B cell (primary cell): ENCODE measurements at regions not wholly inside any gene's neighbourhood (a gene's known extent, or its start where the extent isn't known, plus 50 kb on each side); places are given as distances from the start of the nearest gene placed in this dataset.

Experiments used
- ATAC-seq: fragments of 200-7000 bp; cut with Tn5 transposase; one replicate; pipeline ENCODE4 v1.10.0; 2021; ENCODE audit warnings: low read depth, mild to moderate bottlenecking, moderate number of reproducible peaks, moderate library complexity
- CTCF ChIA-PET: fragments of 350-600 bp; sonication (Branson Sonifier 250); formaldehyde crosslinking; loops from one replicate; lab custom pipeline; 2021; ENCODE audit warnings: antibody characterized with exemption, inconsistent platforms; lab: Charles Lee
- POLR2A ChIA-PET: fragments of 350-600 bp; sonication (Branson Sonifier 250); formaldehyde crosslinking; loops from one replicate; lab custom pipeline; 2021; ENCODE audit warnings: antibody characterized with exemption; lab: Charles Lee
- DNase-seq: peaks from one replicate; pipeline ENCODE4 v3.0.0; 2013
- H2AFZ ChIP-seq: 2 replicates; pipeline ENCODE4 v1.6.1; 2012; ENCODE audit warnings: mild to moderate bottlenecking, low read depth, low read length; ENCODE audit not compliant: insufficient read depth, poor library complexity, severe bottlenecking
- H3K27ac ChIP-seq, 2 donors: 1 replicate in 1 of 2; 2 replicates in 1 of 2; pipeline ENCODE4 v1.5.1; 2012 to 2013; ENCODE audit warnings: low read length in 2 of 2, mild to moderate bottlenecking in 2 of 2, moderate library complexity in 1 of 2
- H3K27me3 ChIP-seq, 4 experiments: fragments of 200-600 bp in 1 of 4; sonication (generic) in 1 of 4; replicated peaks in 1 of 4; 1 replicate in 2 of 4; 2 replicates in 2 of 4; pipeline versions ENCODE4 v1.6.1 to v1.7.0; 2013 to 2016; ENCODE audit warnings: low read length in 3 of 4, mild to moderate bottlenecking in 2 of 4, mixed read lengths in 1 of 4, moderate library complexity in 1 of 4; ENCODE audit not compliant: insufficient read depth in 4 of 4, control insufficient read depth in 3 of 4; ENCODE audit errors: control extremely low read depth in 1 of 4
- H3K36me3 ChIP-seq, 2 experiments: replicated peaks in 1 of 2; 1 replicate in 1 of 2; 2 replicates in 1 of 2; pipeline versions ENCODE4 v1.6.1 to v1.7.1; 2013; ENCODE audit warnings: low read length in 1 of 2; ENCODE audit not compliant: insufficient read depth in 2 of 2, control insufficient read depth in 1 of 2; ENCODE audit errors: control extremely low read depth in 1 of 2, extremely low read depth in 1 of 2
- H3K4me1 ChIP-seq, 2 donors: fragments of 200-600 bp in 1 of 2; sonication (generic) in 1 of 2; 1 replicate in 1 of 2; 2 replicates in 1 of 2; pipeline versions ENCODE4 v1.5.1 to v1.6.1; 2013 to 2017; ENCODE audit warnings: low read length in 2 of 2; ENCODE audit not compliant: control insufficient read depth in 2 of 2, insufficient read depth in 2 of 2
- H3K4me2 ChIP-seq: replicated peaks from 2 replicates; pipeline ENCODE3; 2012; ENCODE audit warnings: mild to moderate bottlenecking, low read depth, low read length; ENCODE audit not compliant: poor library complexity, severe bottlenecking
- H3K4me3 ChIP-seq, 5 experiments: fragments of 200-600 bp in 1 of 5; sonication (generic) in 1 of 5; 1 replicate in 3 of 5; 2 replicates in 2 of 5; pipeline versions ENCODE4 v1.5.1 to v1.7.0; 2011 to 2016; ENCODE audit warnings: low read length in 4 of 5, mild to moderate bottlenecking in 4 of 5, low read depth in 2 of 5, control low read depth in 1 of 5, moderate library complexity in 1 of 5; ENCODE audit not compliant: insufficient read depth in 1 of 5; ENCODE audit errors: control extremely low read depth in 1 of 5, extremely low read depth in 1 of 5
- H3K79me2 ChIP-seq: fragments of 200-600 bp; sonication (generic); one replicate; pipeline ENCODE4 v1.6.0; 2016; ENCODE audit warnings: low read length; ENCODE audit not compliant: control insufficient read depth, insufficient read depth
- H3K9ac ChIP-seq: fragments of 200-600 bp; sonication (generic); 2 replicates; pipeline ENCODE4 v1.6.1; 2017; ENCODE audit warnings: mild to moderate bottlenecking, low read length, moderate library complexity
- H3K9me3 ChIP-seq, 3 donors: one replicate each; pipeline versions ENCODE4 v1.6.1 to v1.7.1; 2013; ENCODE audit warnings: low read length in 2 of 3; ENCODE audit not compliant: control insufficient read depth in 2 of 3, insufficient read depth in 1 of 3; ENCODE audit errors: control extremely low read depth in 1 of 3
- H4K20me1 ChIP-seq: 2 replicates; pipeline ENCODE4 v1.6.0; 2012; ENCODE audit warnings: mild to moderate bottlenecking, low read length; ENCODE audit not compliant: insufficient read depth, control insufficient read depth, poor library complexity, severe bottlenecking
- H3K27ac Mint-ChIP-seq: one replicate; pipeline ENCODE4 v1.8.0; 2021; ENCODE audit warnings: mixed read lengths
- H3K27me3 Mint-ChIP-seq: one replicate; pipeline ENCODE4 v1.8.0; 2021; ENCODE audit warnings: mixed read lengths
- H3K4me1 Mint-ChIP-seq: one replicate; pipeline ENCODE4 v1.8.0; 2021; ENCODE audit warnings: mixed read lengths
- H3K4me3 Mint-ChIP-seq: one replicate; pipeline ENCODE4 v1.8.0; 2021; ENCODE audit warnings: mixed read lengths
- H3K9me3 Mint-ChIP-seq: one replicate; pipeline ENCODE4 v1.8.0; 2022; ENCODE audit warnings: mixed read lengths; ENCODE audit not compliant: insufficient read depth
- EZH2 ChIP-seq: IDR thresholded peaks from 2 replicates; pipeline ENCODE4 v1.6.1; 2012; ENCODE audit warnings: borderline replicate concordance, low read depth, mild to moderate bottlenecking, moderate library complexity, low read length; ENCODE audit not compliant: insufficient read depth, poor library complexity, severe bottlenecking
- WGBS: methylation state at CpG from one replicate; pipeline ENCODE4 v1.1.5; 2013; ENCODE audit warnings: missing lambda C conversion rate; ENCODE audit not compliant: insufficient coverage; 5-methylcytosine and 5-hydroxymethylcytosine counted together
- intact Hi-C: fragments of 100-400 bp; cut with micrococcal nuclease; formaldehyde crosslinking; loops from one replicate; pipeline ENCODE4 v1.10.0; 2022
- TF ChIP-seq, protein P1 (sequence below): fragments of 200-600 bp; IDR thresholded peaks from one replicate; pipeline ENCODE4 v1.8.0; 2022; ENCODE audit warnings: antibody characterized with exemption, mild to moderate bottlenecking

DNA sequence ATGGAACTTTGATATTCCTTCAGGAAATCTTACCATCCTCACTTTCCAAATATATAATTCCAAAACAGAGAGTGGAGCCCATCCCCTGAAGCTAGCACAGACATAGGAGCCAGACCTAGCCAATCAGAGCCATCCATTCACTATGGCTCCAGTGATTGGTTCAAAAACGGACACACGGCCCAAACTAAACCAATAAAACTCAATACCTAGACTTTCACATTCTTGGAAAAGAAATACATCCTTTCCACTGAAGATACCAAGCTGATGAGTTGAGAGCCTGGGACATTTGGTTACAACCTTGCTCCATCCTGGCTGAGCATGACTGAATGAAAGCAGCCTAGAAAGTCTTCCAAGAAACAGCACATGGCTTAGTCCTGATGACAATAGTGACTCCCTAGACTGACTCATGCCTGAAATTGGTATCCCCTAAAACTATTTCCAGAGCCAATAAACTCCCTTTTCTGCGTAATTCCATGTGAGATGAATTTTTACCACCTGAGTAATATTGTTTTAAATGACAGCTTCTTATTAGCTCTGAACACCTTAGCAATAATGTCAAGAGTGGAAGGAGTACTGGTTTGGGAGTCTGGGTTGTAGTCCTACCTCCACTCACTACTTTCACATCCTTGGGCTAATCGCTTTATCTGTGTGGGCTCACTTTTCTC, 189.6 kb upstream of the LNX1 start:
- CTCF ChIA-PET: no interaction called here
- ATAC-seq (no peak), DNase-seq (no peak)
- Histone ChIP-seq H3K9me3 (peaks cover 0 to 3% (median 0%) of the 10 kb centered on the region in 3 donors), H3K4me3 (no peak overlapping the region), H3K27ac (no peak overlapping the region), H4K20me1 (no peaks in the 10 kb centered on the region), H3K4me1 (no peaks in the 10 kb centered on the region), H3K9ac (no peak overlapping the region), H3K79me2 (no peaks in the 10 kb centered on the region), H3K36me3 (no peaks in the 10 kb centered on the region), H3K27me3 (peaks cover 0 to 8% (median 0%) of the 10 kb centered on the region in 4 experiments), H3K4me2 (no peak overlapping the region), H2AFZ (no peak overlapping the region)
- POLR2A ChIA-PET: no interaction called here
- Mint-ChIP-seq H3K9me3 (no peaks in the 10 kb centered on the region), H3K4me1 (no peaks in the 10 kb centered on the region), H3K4me3 (no peak overlapping the region), H3K27ac (no peak overlapping the region), H3K27me3 (peaks cover 33% of the 10 kb centered on the region)
- WGBS: 100% methylated on average over 2 of the region's 4 CpGs
- TF ChIP-seq, protein P1, sequence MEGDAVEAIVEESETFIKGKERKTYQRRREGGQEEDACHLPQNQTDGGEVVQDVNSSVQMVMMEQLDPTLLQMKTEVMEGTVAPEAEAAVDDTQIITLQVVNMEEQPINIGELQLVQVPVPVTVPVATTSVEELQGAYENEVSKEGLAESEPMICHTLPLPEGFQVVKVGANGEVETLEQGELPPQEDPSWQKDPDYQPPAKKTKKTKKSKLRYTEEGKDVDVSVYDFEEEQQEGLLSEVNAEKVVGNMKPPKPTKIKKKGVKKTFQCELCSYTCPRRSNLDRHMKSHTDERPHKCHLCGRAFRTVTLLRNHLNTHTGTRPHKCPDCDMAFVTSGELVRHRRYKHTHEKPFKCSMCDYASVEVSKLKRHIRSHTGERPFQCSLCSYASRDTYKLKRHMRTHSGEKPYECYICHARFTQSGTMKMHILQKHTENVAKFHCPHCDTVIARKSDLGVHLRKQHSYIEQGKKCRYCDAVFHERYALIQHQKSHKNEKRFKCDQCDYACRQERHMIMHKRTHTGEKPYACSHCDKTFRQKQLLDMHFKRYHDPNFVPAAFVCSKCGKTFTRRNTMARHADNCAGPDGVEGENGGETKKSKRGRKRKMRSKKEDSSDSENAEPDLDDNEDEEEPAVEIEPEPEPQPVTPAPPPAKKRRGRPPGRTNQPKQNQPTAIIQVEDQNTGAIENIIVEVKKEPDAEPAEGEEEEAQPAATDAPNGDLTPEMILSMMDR: no peak
- TF ChIP-seq EZH2: no peak
- intact Hi-C loops: no loop called here

DNA sequence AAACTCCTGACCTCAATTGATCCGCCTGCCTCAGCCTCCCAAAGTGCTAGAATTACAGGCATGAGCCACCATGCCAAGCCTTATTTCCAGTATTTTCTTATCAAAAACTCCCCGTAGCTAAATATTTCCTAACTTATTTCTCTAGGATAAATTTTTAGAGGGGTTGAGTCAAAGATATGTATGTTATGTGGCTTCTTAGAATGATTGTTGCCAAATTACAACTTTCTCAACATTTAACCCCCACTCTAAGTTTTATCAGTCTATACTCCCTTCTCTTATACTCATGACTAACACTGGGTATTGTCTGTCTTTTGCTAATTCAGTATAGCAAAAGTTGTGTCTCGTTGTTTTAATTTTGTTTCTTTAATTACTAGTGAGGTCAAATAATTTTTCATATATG, 187.7 kb upstream of the LNX1 start:
- Mint-ChIP-seq H3K4me1 (no peaks in the 10 kb centered on the region), H3K27me3 (peaks cover 30% of the 10 kb centered on the region), H3K9me3 (no peaks in the 10 kb centered on the region), H3K4me3 (no peak overlapping the region), H3K27ac (no peak overlapping the region)
- DNase-seq: no peak
- no peak overlapping the region for H3K9ac ChIP-seq
- no peak overlapping the region for H3K4me3 ChIP-seq
- peaks cover 0 to 3% (median 0%) of the 10 kb centered on the region in 3 donors for H3K9me3 ChIP-seq
- ATAC-seq: no peak
- no peaks in the 10 kb centered on the region for H3K36me3 ChIP-seq
- ChIA-PET POLR2A (no interaction called here), CTCF (no interaction called here)
- H3K79me2 ChIP-seq: no peaks in the 10 kb centered on the region
- no peak overlapping the region for H3K4me2 ChIP-seq
- H3K27me3 ChIP-seq: peaks cover 0 to 8% (median 0%) of the 10 kb centered on the region in 4 experiments
- no CpG with 5 or more reads among the region's 3 CpGs for WGBS
- no peak overlapping the region for H3K27ac ChIP-seq
- no peaks in the 10 kb centered on the region for H3K4me1 ChIP-seq
- TF ChIP-seq, protein P1: no peak
- no peak for TF ChIP-seq EZH2
- H4K20me1 ChIP-seq: no peaks in the 10 kb centered on the region
- intact Hi-C loops: no loop called here
- no peak overlapping the region for H2AFZ ChIP-seq
